Natural killer cell (primary cell): ENCODE measurements at regions not wholly inside any gene's neighbourhood (a gene's known extent, or its start where the extent isn't known, plus 50 kb on each side); places are given as distances from the start of the nearest gene placed in this dataset.

ENCODE experiments used
- ATAC-seq, 3 donors: fragments of 150-1000 bp in 2 of 3; fragments of 200-7000 bp in 1 of 3; cut with Tn5 transposase; 1 replicate in 1 of 3; 2 replicates in 2 of 3; pipeline ENCODE4 v1.10.0; 2021; ENCODE audit warnings: mild to moderate bottlenecking in 2 of 3, moderate library complexity in 2 of 3
- DNase-seq, 2 donors: peaks; one replicate each; pipeline versions ENCODE4 v3.0.0 to v3.0.0-alpha.2; 2013 to 2021; ENCODE audit warnings: mixed read lengths in 1 of 2
- H3K27ac ChIP-seq: one replicate; pipeline ENCODE4 v1.5.1; 2013; ENCODE audit warnings: mild to moderate bottlenecking, low read length
- H3K27me3 ChIP-seq: one replicate; pipeline ENCODE4 v1.6.1; 2013; ENCODE audit warnings: low read length; ENCODE audit not compliant: control insufficient read depth, insufficient read depth
- H3K36me3 ChIP-seq: one replicate; pipeline ENCODE4 v1.6.1; 2013; ENCODE audit warnings: low read length; ENCODE audit not compliant: control insufficient read depth, insufficient read depth
- H3K4me1 ChIP-seq: one replicate; pipeline ENCODE4 v1.6.1; 2013; ENCODE audit warnings: low read length; ENCODE audit not compliant: control insufficient read depth, insufficient read depth
- H3K4me3 ChIP-seq: one replicate; pipeline ENCODE4 v1.5.1; 2013; ENCODE audit warnings: low read length
- H3K9me3 ChIP-seq: one replicate; pipeline ENCODE4 v1.6.1; 2013; ENCODE audit warnings: low read length; ENCODE audit not compliant: control insufficient read depth, insufficient read depth
- H3K27ac Mint-ChIP-seq, 2 donors: one replicate each; pipeline ENCODE4 v1.8.0; 2022; ENCODE audit warnings: mild to moderate bottlenecking in 2 of 2, mixed read lengths in 2 of 2, moderate library complexity in 1 of 2
- H3K27me3 Mint-ChIP-seq, 2 donors: one replicate each; pipeline ENCODE4 v1.8.0; 2022; ENCODE audit warnings: low read depth in 2 of 2, mixed read lengths in 2 of 2
- H3K36me3 Mint-ChIP-seq: one replicate; pipeline ENCODE4 v1.8.0; 2022; ENCODE audit warnings: mixed read lengths
- H3K4me1 Mint-ChIP-seq, 2 donors: one replicate each; pipeline ENCODE4 v1.8.0; 2022; ENCODE audit warnings: mixed read lengths in 2 of 2
- H3K4me3 Mint-ChIP-seq: one replicate; pipeline ENCODE4 v1.8.0; 2022; ENCODE audit warnings: mild to moderate bottlenecking, moderate library complexity, mixed read lengths
- H3K9me3 Mint-ChIP-seq, 2 donors: one replicate each; pipeline ENCODE4 v1.8.0; 2022; ENCODE audit warnings: mixed read lengths in 2 of 2
- WGBS: methylation state at CpG from one replicate; pipeline ENCODE4 v1.1.7; 2013; ENCODE audit warnings: missing lambda C conversion rate; ENCODE audit not compliant: insufficient coverage; 5-methylcytosine and 5-hydroxymethylcytosine counted together
- intact Hi-C: fragments of 100-400 bp; cut with micrococcal nuclease; formaldehyde crosslinking; loops from one replicate; pipeline ENCODE4 v1.14.2; 2022
- TF ChIP-seq, protein P1 (sequence below): fragments of 200-600 bp; IDR thresholded peaks from one replicate; pipeline ENCODE4 v1.8.0; 2022; ENCODE audit warnings: antibody characterized with exemption

DNA sequence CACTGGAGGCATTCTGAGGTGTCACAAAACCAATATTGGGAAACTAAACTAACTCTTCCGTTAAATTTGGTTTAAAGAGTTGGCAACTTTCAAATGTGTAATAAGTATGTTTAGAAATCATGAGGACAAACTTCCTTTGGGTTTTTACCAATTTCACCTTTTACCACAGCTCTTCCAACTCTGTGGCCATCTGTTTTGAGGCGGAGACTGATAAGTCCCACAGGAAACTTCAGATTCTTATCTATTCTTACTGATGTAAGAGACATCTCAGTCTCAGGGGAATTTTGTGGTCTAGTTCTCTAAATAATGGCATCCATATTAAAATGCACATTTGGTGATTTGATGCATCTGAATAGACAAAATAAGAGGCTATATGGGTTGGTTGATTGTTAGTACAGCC lies 229.2 kb upstream of the AFF2 start:
- H3K4me3 ChIP-seq: no peak overlapping the region
- Mint-ChIP-seq H3K36me3 (no peaks in the 10 kb centered on the region), H3K4me1 (no peaks in the 10 kb centered on the region), H3K9me3 (no peaks in the 10 kb centered on the region), H3K27ac (no peak overlapping the region), H3K4me3 (no peak overlapping the region), H3K27me3 (no peaks in the 10 kb centered on the region)
- no peaks in the 10 kb centered on the region for H3K27me3 ChIP-seq
- H3K36me3 ChIP-seq: no peaks in the 10 kb centered on the region
- intact Hi-C loops: no loop called here
- WGBS: 20% methylated on average over 1 of the region's 2 CpGs
- DNase-seq (no peak), ATAC-seq (no peak)
- TF ChIP-seq, protein P1, sequence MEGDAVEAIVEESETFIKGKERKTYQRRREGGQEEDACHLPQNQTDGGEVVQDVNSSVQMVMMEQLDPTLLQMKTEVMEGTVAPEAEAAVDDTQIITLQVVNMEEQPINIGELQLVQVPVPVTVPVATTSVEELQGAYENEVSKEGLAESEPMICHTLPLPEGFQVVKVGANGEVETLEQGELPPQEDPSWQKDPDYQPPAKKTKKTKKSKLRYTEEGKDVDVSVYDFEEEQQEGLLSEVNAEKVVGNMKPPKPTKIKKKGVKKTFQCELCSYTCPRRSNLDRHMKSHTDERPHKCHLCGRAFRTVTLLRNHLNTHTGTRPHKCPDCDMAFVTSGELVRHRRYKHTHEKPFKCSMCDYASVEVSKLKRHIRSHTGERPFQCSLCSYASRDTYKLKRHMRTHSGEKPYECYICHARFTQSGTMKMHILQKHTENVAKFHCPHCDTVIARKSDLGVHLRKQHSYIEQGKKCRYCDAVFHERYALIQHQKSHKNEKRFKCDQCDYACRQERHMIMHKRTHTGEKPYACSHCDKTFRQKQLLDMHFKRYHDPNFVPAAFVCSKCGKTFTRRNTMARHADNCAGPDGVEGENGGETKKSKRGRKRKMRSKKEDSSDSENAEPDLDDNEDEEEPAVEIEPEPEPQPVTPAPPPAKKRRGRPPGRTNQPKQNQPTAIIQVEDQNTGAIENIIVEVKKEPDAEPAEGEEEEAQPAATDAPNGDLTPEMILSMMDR: no peak
- no peak overlapping the region for H3K27ac ChIP-seq
- H3K4me1 ChIP-seq: no peaks in the 10 kb centered on the region
- no peaks in the 10 kb centered on the region for H3K9me3 ChIP-seq

DNA sequence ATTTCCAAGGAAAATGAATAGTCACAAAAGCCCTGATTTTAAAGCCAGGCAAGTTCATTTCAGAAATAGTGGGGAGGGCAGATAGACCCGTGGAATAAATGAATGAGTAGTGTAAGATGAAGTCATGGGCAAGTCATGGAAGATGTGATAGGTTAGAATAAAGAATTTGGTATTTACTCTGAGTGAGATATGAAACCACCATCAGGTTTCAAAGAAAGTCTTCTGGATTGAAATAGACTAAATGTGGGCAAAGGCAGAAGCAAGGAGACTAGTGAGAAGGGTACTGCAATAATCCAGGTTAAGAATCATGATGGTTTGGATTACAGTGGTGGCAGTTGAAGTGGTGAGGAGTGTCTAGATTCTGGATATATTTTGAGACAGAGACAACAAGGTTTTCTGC lies 218.5 kb upstream of the AFF2 start:
- Mint-ChIP-seq H3K27ac (no peak overlapping the region), H3K9me3 (no peaks in the 10 kb centered on the region), H3K4me1 (no peaks in the 10 kb centered on the region), H3K27me3 (peaks cover 0 to 7% of the 10 kb centered on the region in 2 donors), H3K36me3 (no peaks in the 10 kb centered on the region), H3K4me3 (no peak overlapping the region)
- no peaks in the 10 kb centered on the region for H3K36me3 ChIP-seq
- H3K27me3 ChIP-seq: no peaks in the 10 kb centered on the region
- intact Hi-C loops: no loop called here
- H3K4me1 ChIP-seq: no peaks in the 10 kb centered on the region
- no peak overlapping the region for H3K4me3 ChIP-seq
- ATAC-seq: no peak
- WGBS: 71% methylated on average over 1 of the region's 1 CpG
- no peak for DNase-seq
- TF ChIP-seq, protein P1: no peak
- no peaks in the 10 kb centered on the region for H3K9me3 ChIP-seq
- no peak overlapping the region for H3K27ac ChIP-seq

DNA sequence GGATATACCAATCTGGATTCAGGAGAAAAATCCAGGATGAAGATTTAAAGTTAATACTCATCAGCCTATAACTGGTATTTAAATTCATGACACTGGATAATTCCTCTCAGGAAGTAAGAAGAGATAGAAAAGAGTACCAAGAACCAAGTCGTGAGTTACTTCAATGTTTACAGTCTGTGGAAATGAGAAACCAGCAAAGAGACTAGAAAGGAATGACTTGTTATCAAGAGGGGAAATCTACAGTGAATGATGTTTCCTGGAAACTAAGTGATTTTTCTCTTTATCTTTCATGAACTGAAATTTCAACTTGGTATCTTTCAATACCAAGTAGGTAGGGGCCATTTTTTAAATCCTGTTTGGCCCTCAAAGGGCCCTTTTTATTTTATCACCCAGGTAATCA lies 217.9 kb upstream of the AFF2 start:
- TF ChIP-seq, protein P1: no peak
- WGBS: 25% methylated on average over 1 of the region's 1 CpG
- peaks cover 0 to 7% of the 10 kb centered on the region in 2 donors for H3K27me3 Mint-ChIP-seq
- Histone ChIP-seq H3K36me3 (no peaks in the 10 kb centered on the region), H3K27ac (no peak overlapping the region), H3K4me1 (no peaks in the 10 kb centered on the region), H3K27me3 (no peaks in the 10 kb centered on the region), H3K9me3 (no peaks in the 10 kb centered on the region), H3K4me3 (no peak overlapping the region)
- no peaks in the 10 kb centered on the region for H3K36me3 Mint-ChIP-seq
- intact Hi-C loops: no loop called here
- H3K4me1 Mint-ChIP-seq: no peaks in the 10 kb centered on the region
- DNase-seq (no peak), ATAC-seq (no peak)
- H3K4me3 Mint-ChIP-seq: no peak overlapping the region
- H3K27ac Mint-ChIP-seq: no peak overlapping the region
- H3K9me3 Mint-ChIP-seq: no peaks in the 10 kb centered on the region

DNA sequence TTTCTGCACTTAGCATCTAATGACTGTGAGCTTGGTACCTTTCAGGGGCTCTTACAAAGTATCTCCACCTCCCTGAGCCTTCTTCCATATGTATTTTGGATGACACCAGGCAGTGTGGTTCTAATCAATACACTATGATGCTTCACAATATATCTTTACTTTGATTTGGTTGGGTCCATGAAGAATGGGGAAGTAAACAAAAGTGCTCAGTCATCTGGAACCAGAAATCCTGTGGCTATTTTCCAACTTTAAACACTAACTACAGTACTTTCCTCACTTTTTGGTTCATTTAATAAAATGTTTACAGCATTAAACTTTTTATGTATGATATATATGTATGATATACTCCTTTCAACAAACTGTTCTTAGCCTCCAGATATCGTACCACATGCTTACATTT lies 216.4 kb upstream of the AFF2 start:
- H3K27ac ChIP-seq: no peak overlapping the region
- H3K36me3 Mint-ChIP-seq: no peaks in the 10 kb centered on the region
- no peak overlapping the region for H3K4me3 ChIP-seq
- H3K36me3 ChIP-seq: no peaks in the 10 kb centered on the region
- H3K9me3 ChIP-seq: no peaks in the 10 kb centered on the region
- TF ChIP-seq, protein P1: no peak
- H3K4me1 ChIP-seq: no peaks in the 10 kb centered on the region
- no peak overlapping the region for H3K27ac Mint-ChIP-seq
- peaks cover 0 to 7% of the 10 kb centered on the region in 2 donors for H3K27me3 Mint-ChIP-seq
- no CpG with 5 or more reads among the region's 1 CpG for WGBS
- no peaks in the 10 kb centered on the region for H3K4me1 Mint-ChIP-seq
- ATAC-seq (no peak), DNase-seq (no peak)
- intact Hi-C loops: no loop called here
- no peaks in the 10 kb centered on the region for H3K9me3 Mint-ChIP-seq
- no peak overlapping the region for H3K4me3 Mint-ChIP-seq
- H3K27me3 ChIP-seq: no peaks in the 10 kb centered on the region
